Left lung (tissue), 4 donors: ENCODE measurements at regions not wholly inside any gene's neighbourhood (a gene's known extent, or its start where the extent isn't known, plus 50 kb on each side); places are given as distances from the start of the nearest gene placed in this dataset.

Source experiments
- ATAC-seq: fragments of 200-7000 bp; cut with Tn5 transposase; one replicate; pipeline ENCODE4 v1.9.1; 2020; ENCODE audit warnings: moderate library complexity
- DNase-seq, 4 donors: peaks; one replicate each; pipeline ENCODE4 v3.0.0-alpha.2; 2013 to 2020
- H3K27ac ChIP-seq, 2 donors: fragments of 200-600 bp; sonication (generic) in 1 of 2; one replicate each; pipeline versions ENCODE4 v1.5.0 to v1.8.0; 2020 to 2021
- H3K27me3 ChIP-seq, 2 donors: fragments of 200-600 bp; sonication (generic) in 1 of 2; one replicate each; pipeline versions ENCODE4 v1.5.0 to v1.8.0; 2020 to 2021
- H3K36me3 ChIP-seq, 2 donors: fragments of 200-600 bp; sonication (generic) in 1 of 2; one replicate each; pipeline versions ENCODE4 v1.5.0 to v1.8.0; 2020 to 2021
- H3K4me1 ChIP-seq, 2 donors: fragments of 200-600 bp; one replicate each; pipeline ENCODE4 v1.8.0; 2021
- H3K4me3 ChIP-seq, 2 donors: fragments of 200-600 bp; sonication (generic) in 1 of 2; one replicate each; pipeline versions ENCODE4 v1.5.0 to v1.8.0; 2020 to 2021; ENCODE audit warnings: mild to moderate bottlenecking in 1 of 2
- H3K9me3 ChIP-seq, 2 donors: fragments of 200-600 bp; sonication (generic) in 1 of 2; one replicate each; pipeline versions ENCODE4 v1.5.0 to v1.8.0; 2020 to 2021
- CTCF ChIP-seq, 2 donors: fragments of 200-600 bp; sonication (generic) in 1 of 2; IDR thresholded peaks; one replicate each; pipeline versions ENCODE4 v1.5.0 to v1.8.0; 2021; ENCODE audit warnings: antibody characterized with exemption in 2 of 2
- intact Hi-C, 2 donors: fragments of 100-400 bp; cut with DNase I; formaldehyde crosslinking; loops; one replicate each; pipeline versions ENCODE4 v1.11.2 to v1.14.2; 2022
- donor health status: DM: no; HTN: yes; CAD: no.
- donor health status: DM: no; HTN: no; CAD: no.

DNA sequence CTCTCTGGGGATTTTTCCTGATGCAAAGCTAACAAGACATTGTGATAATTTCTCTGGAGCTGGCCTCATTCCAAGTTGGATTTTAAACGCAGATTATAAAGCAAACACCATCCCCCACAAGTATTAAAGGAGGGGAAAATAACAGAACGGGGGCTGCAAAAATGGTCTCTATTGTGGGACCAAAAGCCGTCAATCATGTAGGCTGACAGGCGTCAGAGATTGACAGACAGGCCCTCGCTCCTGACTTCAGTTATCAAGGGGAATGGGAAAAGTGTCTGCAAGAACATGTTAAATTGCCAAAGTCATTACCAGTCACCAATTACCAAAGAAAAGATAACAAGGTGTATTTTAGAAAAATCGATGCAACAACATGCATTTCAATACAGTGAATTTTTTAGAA is 307.4 kb upstream of the POU3F1 start:
- no peaks in the 10 kb centered on the region for H3K36me3 ChIP-seq
- H3K4me3 ChIP-seq = no peak overlapping the region
- H3K27me3 ChIP-seq = no peaks in the 10 kb centered on the region
- H3K4me1 ChIP-seq = no peaks in the 10 kb centered on the region
- no peaks in the 10 kb centered on the region for H3K9me3 ChIP-seq
- intact Hi-C loops = no loop called here
- ATAC-seq (no peak), DNase-seq (no peak)
- H3K27ac ChIP-seq = no peak overlapping the region
- TF ChIP-seq CTCF (IDR thresholded peaks at IDR 0.05) = no peak

DNA sequence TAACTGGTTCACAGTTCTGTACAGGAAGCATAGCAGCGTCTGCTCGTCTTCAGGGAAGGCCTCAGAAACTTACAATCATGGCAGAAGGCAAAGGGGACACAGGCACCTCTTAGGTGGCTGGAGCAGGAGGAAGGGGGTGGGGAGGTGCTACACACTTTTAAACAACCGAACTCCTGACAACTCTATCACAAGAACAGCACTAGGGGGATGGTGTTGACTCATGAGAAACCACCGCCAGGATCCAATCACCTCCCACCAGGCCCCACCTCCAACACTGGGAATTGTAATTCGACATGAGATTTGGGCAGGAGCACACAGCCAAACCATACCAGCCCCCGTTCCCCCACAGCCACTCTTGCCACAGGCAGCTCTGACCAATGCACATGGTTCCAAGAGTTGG is 306.3 kb upstream of the POU3F1 start:
- Histone ChIP-seq H3K27me3 (no peaks in the 10 kb centered on the region), H3K27ac (no peak overlapping the region), H3K36me3 (no peaks in the 10 kb centered on the region), H3K4me3 (no peak overlapping the region), H3K9me3 (peaks cover 0 to 7% of the 10 kb centered on the region in 2 donors), H3K4me1 (no peaks in the 10 kb centered on the region)
- DNase-seq = no peak
- TF ChIP-seq CTCF (IDR thresholded peaks at IDR 0.05) = no peak
- intact Hi-C loops = no loop called here
- no peak for ATAC-seq

DNA sequence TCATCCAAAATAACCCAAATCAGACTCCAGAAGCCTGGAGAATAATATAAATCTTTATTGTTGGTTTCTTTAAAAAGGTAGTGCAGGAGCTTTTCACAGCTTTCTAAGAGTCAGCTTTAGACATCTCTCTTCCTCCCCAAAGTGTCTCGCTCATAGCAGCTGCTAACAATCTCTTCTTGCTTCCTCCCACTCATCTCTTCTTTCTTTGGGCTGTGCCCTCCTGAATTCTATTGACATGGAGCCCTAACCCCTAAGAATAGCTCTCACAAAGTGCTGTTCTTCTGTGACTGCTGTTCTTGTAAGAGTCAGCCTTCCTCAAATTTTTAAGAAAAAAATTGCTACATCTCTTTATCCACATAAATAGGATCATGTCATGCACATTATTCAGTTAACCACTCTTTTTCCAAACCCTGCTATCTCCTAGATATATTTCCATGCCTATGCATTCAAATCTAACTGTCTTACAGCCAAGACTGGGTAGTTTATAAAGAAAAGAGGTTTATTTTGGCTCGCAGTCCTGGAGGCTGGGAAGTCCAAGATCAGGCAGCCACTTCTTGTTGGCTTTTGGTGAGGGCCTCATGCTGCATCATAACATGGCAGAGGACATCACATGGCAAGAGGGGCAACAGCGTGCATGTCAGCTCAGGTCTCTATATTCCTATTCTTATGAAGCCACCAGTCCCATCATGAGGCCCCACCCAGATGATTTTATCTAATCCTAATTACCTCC is 301.0 kb upstream of the POU3F1 start:
- Histone ChIP-seq H3K36me3 (no peaks in the 10 kb centered on the region), H3K27ac (no peak overlapping the region), H3K9me3 (peaks cover 0 to 20% of the 10 kb centered on the region in 2 donors), H3K27me3 (no peaks in the 10 kb centered on the region), H3K4me3 (no peak overlapping the region), H3K4me1 (no peaks in the 10 kb centered on the region)
- DNase-seq (no peak), ATAC-seq (no peak)
- intact Hi-C loops = no loop called here
- TF ChIP-seq CTCF (IDR thresholded peaks at IDR 0.05) = no peak

DNA sequence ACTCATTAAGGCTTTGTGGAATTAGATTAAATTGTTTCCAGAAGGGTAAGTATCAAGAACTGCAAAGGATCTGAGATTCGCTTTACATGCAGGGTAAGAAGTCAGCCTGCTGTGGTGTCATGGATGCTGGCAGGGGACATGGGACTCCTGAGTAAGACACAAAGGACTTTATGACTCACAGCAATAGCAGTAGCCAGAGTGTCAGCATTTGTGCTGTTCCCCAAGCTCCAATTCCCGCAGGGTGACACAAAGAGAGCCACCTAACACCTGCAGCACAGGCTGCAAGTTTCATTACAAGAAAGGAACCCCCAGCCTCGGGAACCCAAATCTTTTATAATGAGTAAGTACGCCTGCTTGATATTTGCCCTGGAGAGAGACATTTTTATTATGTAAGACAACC is 298.1 kb upstream of the POU3F1 start:
- intact Hi-C loops = no loop called here
- no peak overlapping the region for H3K4me3 ChIP-seq
- TF ChIP-seq CTCF (IDR thresholded peaks at IDR 0.05) = no peak

DNA sequence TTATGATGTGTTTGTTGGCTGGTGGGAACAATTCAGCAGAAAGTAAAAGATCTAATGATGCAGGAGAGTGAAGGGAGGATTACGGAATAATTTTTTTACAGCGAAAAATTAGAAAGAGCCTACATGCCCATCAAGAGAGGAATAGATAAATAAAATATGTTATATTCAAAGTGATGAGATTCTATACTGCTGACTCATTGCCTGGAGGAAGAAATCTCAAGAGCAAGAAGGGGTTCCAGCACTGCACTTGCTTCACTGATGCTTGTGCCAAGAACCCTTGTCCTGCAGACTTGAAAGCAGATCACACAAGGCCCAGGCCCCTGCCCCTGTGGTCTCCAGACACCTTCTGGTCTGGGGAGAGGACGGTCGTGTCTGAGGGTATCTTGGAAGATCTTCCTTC is 295.1 kb upstream of the POU3F1 start:
- no peak for ATAC-seq
- TF ChIP-seq CTCF (IDR thresholded peaks at IDR 0.05) = no peak
- intact Hi-C loops = no loop called here
- H3K4me1 ChIP-seq = no peaks in the 10 kb centered on the region
- DNase-seq = no peak
- H3K27ac ChIP-seq = no peak overlapping the region
- H3K4me3 ChIP-seq = no peak overlapping the region
- H3K9me3 ChIP-seq = peaks cover 0 to 8% of the 10 kb centered on the region in 2 donors
- no peaks in the 10 kb centered on the region for H3K36me3 ChIP-seq
- H3K27me3 ChIP-seq = peaks cover 0 to 11% of the 10 kb centered on the region in 2 donors

More for the DNA sequence above, 298.1 kb upstream of the POU3F1 start:
- no peak for DNase-seq
- Histone ChIP-seq H3K9me3 (peaks cover 0 to 20% of the 10 kb centered on the region in 2 donors), H3K4me1 (no peaks in the 10 kb centered on the region), H3K36me3 (no peaks in the 10 kb centered on the region), H3K27me3 (no peaks in the 10 kb centered on the region), H3K27ac (no peak overlapping the region)
- ATAC-seq = no peak
